H9 (cell line): ENCODE measurements at regions not wholly inside any gene's neighbourhood (a gene's known extent, or its start where the extent isn't known, plus 50 kb on each side); places are given as distances from the start of the nearest gene placed in this dataset.

ENCODE experiments used
- DNase-seq: peaks from one replicate; pipeline ENCODE4 v3.0.0-alpha.2; 2017
- H2AFZ ChIP-seq: one replicate; pipeline ENCODE4 v1.6.1; 2013; ENCODE audit warnings: mild to moderate bottlenecking, low read length, control low read depth, moderate library complexity
- H2AK5ac ChIP-seq: 2 replicates; pipeline ENCODE4 v1.6.1; 2013; ENCODE audit warnings: low read length, control low read depth, mixed read lengths; ENCODE audit not compliant: insufficient read length
- H2BK120ac ChIP-seq: one replicate; pipeline ENCODE4 v1.6.1; 2013; ENCODE audit warnings: low read depth, mild to moderate bottlenecking, low read length, control low read depth, inconsistent platforms; ENCODE audit not compliant: poor library complexity, severe bottlenecking
- H2BK12ac ChIP-seq: 2 replicates; pipeline ENCODE4 v1.6.1; 2013; ENCODE audit warnings: low read length, control low read depth, mixed read lengths, low read depth; ENCODE audit not compliant: insufficient read length
- H2BK15ac ChIP-seq: 2 replicates; pipeline ENCODE4 v1.6.1; 2013; ENCODE audit warnings: low read depth, low read length, control low read depth
- H2BK20ac ChIP-seq: one replicate; pipeline ENCODE4 v1.6.1; 2013; ENCODE audit warnings: low read depth, mild to moderate bottlenecking, low read length, control low read depth, inconsistent platforms; ENCODE audit not compliant: poor library complexity, severe bottlenecking
- H2BK5ac ChIP-seq: 2 replicates; pipeline ENCODE4 v1.6.1; 2013; ENCODE audit warnings: low read length, control low read depth, mixed read lengths; ENCODE audit not compliant: insufficient read length
- H3K14ac ChIP-seq: 2 replicates; pipeline ENCODE4 v1.6.1; 2013; ENCODE audit warnings: low read length, control low read depth; ENCODE audit not compliant: insufficient read depth
- H3K18ac ChIP-seq: 2 replicates; pipeline ENCODE4 v1.6.1; 2013; ENCODE audit warnings: low read depth, mild to moderate bottlenecking, mixed read lengths, low read length, control low read depth; ENCODE audit not compliant: insufficient read length
- H3K23ac ChIP-seq: 2 replicates; pipeline ENCODE4 v1.6.1; 2013; ENCODE audit warnings: low read length, control low read depth, mixed read lengths, low read depth; ENCODE audit not compliant: insufficient read length
- H3K23me2 ChIP-seq: 2 replicates; pipeline ENCODE4 v1.6.1; 2013; ENCODE audit warnings: low read depth, mild to moderate bottlenecking, mixed read lengths, low read length, control low read depth; ENCODE audit not compliant: insufficient read length, poor library complexity, severe bottlenecking
- H3K27ac ChIP-seq: 2 replicates; pipeline ENCODE4 v1.5.1; 2013; ENCODE audit warnings: low read length, control low read depth, mixed read lengths, low read depth; ENCODE audit not compliant: insufficient read length
- H3K27me3 ChIP-seq: 2 replicates; pipeline ENCODE4 v1.6.1; 2013; ENCODE audit warnings: low read length, control low read depth, inconsistent platforms; ENCODE audit not compliant: insufficient read depth
- H3K4ac ChIP-seq: 2 replicates; pipeline ENCODE4 v1.6.1; 2013; ENCODE audit warnings: low read depth, mild to moderate bottlenecking, control low read depth, inconsistent platforms, low read length, moderate library complexity
- H3K4me1 ChIP-seq: 2 replicates; pipeline ENCODE4 v1.6.1; 2013; ENCODE audit warnings: low read length, control low read depth, inconsistent platforms; ENCODE audit not compliant: insufficient read depth
- H3K4me2 ChIP-seq: 2 replicates; pipeline ENCODE4 v1.6.1; 2013; ENCODE audit warnings: low read length, control low read depth, mixed read lengths; ENCODE audit not compliant: insufficient read length, insufficient read depth
- H3K56ac ChIP-seq: 2 replicates; pipeline ENCODE4 v1.6.1; 2013; ENCODE audit warnings: low read depth, mild to moderate bottlenecking, mixed read lengths, low read length, control low read depth; ENCODE audit not compliant: insufficient read length
- H3K79me1 ChIP-seq: 2 replicates; pipeline ENCODE4 v1.6.1; 2013; ENCODE audit warnings: low read depth, mild to moderate bottlenecking, moderate library complexity, low read length, control low read depth, inconsistent platforms; ENCODE audit not compliant: insufficient read depth, poor library complexity, severe bottlenecking
- H3K79me2 ChIP-seq: 2 replicates; pipeline ENCODE4 v1.6.1; 2013; ENCODE audit warnings: low read length, control low read depth, inconsistent platforms; ENCODE audit not compliant: insufficient read depth
- H3K9ac ChIP-seq: 2 replicates; pipeline ENCODE4 v1.6.1; 2013; ENCODE audit warnings: low read length, control low read depth, mixed read lengths; ENCODE audit not compliant: insufficient read length; ENCODE audit errors: extremely low read depth
- H3K9me3 ChIP-seq: one replicate; pipeline ENCODE4 v1.6.1; 2013; ENCODE audit warnings: low read depth, low read length, inconsistent platforms; ENCODE audit not compliant: control insufficient read depth
- H3T11ph ChIP-seq: one replicate; pipeline ENCODE4 v1.6.1; 2013; ENCODE audit warnings: mild to moderate bottlenecking, low read length, control low read depth, inconsistent platforms
- H4K20me1 ChIP-seq: one replicate; pipeline ENCODE4 v1.6.1; 2013; ENCODE audit not compliant: control insufficient read depth, insufficient read length, insufficient read depth
- H4K5ac ChIP-seq: 2 replicates; pipeline ENCODE4 v1.6.1; 2013; ENCODE audit warnings: low read depth, mild to moderate bottlenecking, mixed read lengths, low read length, control low read depth; ENCODE audit not compliant: insufficient read length
- H4K8ac ChIP-seq: replicated peaks from 2 replicates; pipeline ENCODE4 v1.6.1; 2013; ENCODE audit warnings: low read length, control low read depth, mixed read lengths, low read depth; ENCODE audit not compliant: insufficient read length
- H4K91ac ChIP-seq: 2 replicates; pipeline ENCODE4 v1.6.1; 2013; ENCODE audit warnings: low read depth, mild to moderate bottlenecking, moderate library complexity, mixed read lengths, low read length, control low read depth; ENCODE audit not compliant: insufficient read length
- H3K27ac Mint-ChIP-seq, 3 experiments: 2 replicates in 2 of 3; 3 replicates in 1 of 3; pipeline ENCODE4 v1.8.0; 2020 to 2021; ENCODE audit warnings: mixed read lengths in 3 of 3, mild to moderate bottlenecking in 1 of 3, moderate library complexity in 1 of 3
- H3K27me3 Mint-ChIP-seq: 2 replicates; pipeline ENCODE4 v1.8.0; 2021; ENCODE audit warnings: low read depth, mild to moderate bottlenecking, moderate library complexity, mixed read lengths
- H3K36me3 Mint-ChIP-seq, 3 experiments: 2 replicates in 2 of 3; 3 replicates in 1 of 3; pipeline ENCODE4 v1.8.0; 2020 to 2021; ENCODE audit warnings: low read depth in 3 of 3, mixed read lengths in 3 of 3; ENCODE audit not compliant: insufficient read depth in 1 of 3
- H3K4me1 Mint-ChIP-seq, 2 experiments: 2 replicates each; pipeline ENCODE4 v1.8.0; 2020; ENCODE audit warnings: mixed read lengths in 2 of 2
- H3K4me3 Mint-ChIP-seq, 2 experiments: 2 replicates in 1 of 2; 3 replicates in 1 of 2; pipeline ENCODE4 v1.8.0; 2020 to 2021; ENCODE audit warnings: mild to moderate bottlenecking in 2 of 2, mixed read lengths in 2 of 2, moderate library complexity in 1 of 2
- H3K9me3 Mint-ChIP-seq, 2 experiments: 2 replicates in 1 of 2; 3 replicates in 1 of 2; pipeline ENCODE4 v1.8.0; 2020; ENCODE audit warnings: mild to moderate bottlenecking in 2 of 2, mixed read lengths in 2 of 2, moderate library complexity in 1 of 2
- CTCF ChIP-seq: fragments of 200-600 bp; sonication (generic); conservative IDR thresholded peaks from 3 replicates; pipeline ENCODE4 v1.8.0; 2021; ENCODE audit warnings: antibody characterized with exemption, mild to moderate bottlenecking
- WGBS: extraction: QIAGEN DNeasy Blood & Tissue Kit; methylation state at CpG from one replicate; pipeline ENCODE4 v1.1.7; 2013; ENCODE audit warnings: missing lambda C conversion rate, low lambda C conversion rate, mixed read lengths; ENCODE audit not compliant: insufficient read length; ENCODE audit errors: extremely low coverage; 5-methylcytosine and 5-hydroxymethylcytosine counted together

GRCh38 chr3:153970741-153971347, 150.3 kb upstream of the ARHGEF26 start:
- no CpG with 5 or more reads among the region's 1 CpG for WGBS
- H3K56ac ChIP-seq: no peak overlapping the region
- H3K9me3 ChIP-seq: no peaks in the 10 kb centered on the region
- H3K79me1 ChIP-seq: no peaks in the 10 kb centered on the region
- no peaks in the 10 kb centered on the region for H3K23me2 ChIP-seq
- H3K79me2 ChIP-seq: no peaks in the 10 kb centered on the region
- no peaks in the 10 kb centered on the region for H3K36me3 Mint-ChIP-seq
- no peak overlapping the region for H3K14ac ChIP-seq
- H3K18ac ChIP-seq: no peak overlapping the region
- no peak overlapping the region for H3K27ac Mint-ChIP-seq
- no peak overlapping the region for H2BK5ac ChIP-seq
- no peak overlapping the region for H3K4me3 Mint-ChIP-seq
- no peak overlapping the region for H2BK120ac ChIP-seq
- no peak overlapping the region for H3K23ac ChIP-seq
- H2BK15ac ChIP-seq: no peak overlapping the region
- TF ChIP-seq CTCF: peak; percentile 57
- H3K9me3 Mint-ChIP-seq: no peaks in the 10 kb centered on the region
- H2AK5ac ChIP-seq: no peak overlapping the region
- no peak overlapping the region for H3T11ph ChIP-seq
- no peak overlapping the region for H3K4me2 ChIP-seq
- H2AFZ ChIP-seq: no peak overlapping the region
- no peak overlapping the region for H2BK20ac ChIP-seq
- no peaks in the 10 kb centered on the region for H3K4me1 Mint-ChIP-seq
- no peak overlapping the region for H3K4ac ChIP-seq
- H4K20me1 ChIP-seq: no peaks in the 10 kb centered on the region
- no peak overlapping the region for H3K27ac ChIP-seq
- no peaks in the 10 kb centered on the region for H3K27me3 ChIP-seq
- H3K27me3 Mint-ChIP-seq: no peaks in the 10 kb centered on the region
- H3K9ac ChIP-seq: no peak overlapping the region
- no peaks in the 10 kb centered on the region for H3K4me1 ChIP-seq
- no peak overlapping the region for H4K91ac ChIP-seq
- DNase-seq: no peak
- H4K5ac ChIP-seq: no peak overlapping the region
- H4K8ac ChIP-seq: no peak overlapping the region
- H2BK12ac ChIP-seq: no peak overlapping the region
